HG02973 (cell line): ENCODE measurements at regions not wholly inside any gene's neighbourhood (a gene's known extent, or its start where the extent isn't known, plus 50 kb on each side); places are given as distances from the start of the nearest gene placed in this dataset.
A peak's percentile ranks its signal among the peaks of the same experiment; 100 is the strongest.
"Not testable (repeated sequence)": the region's sequence is repeated elsewhere in the genome, so short reads cannot be mapped to it uniquely, and the experiment has no call there.

Source experiments
- ATAC-seq: cut with Tn5 transposase; IDR thresholded peaks from one replicate; pipeline ENCODE4 v1.9.1; 2021; ENCODE audit warnings: moderate library complexity; ENCODE audit not compliant: unreplicated experiment

DNA sequence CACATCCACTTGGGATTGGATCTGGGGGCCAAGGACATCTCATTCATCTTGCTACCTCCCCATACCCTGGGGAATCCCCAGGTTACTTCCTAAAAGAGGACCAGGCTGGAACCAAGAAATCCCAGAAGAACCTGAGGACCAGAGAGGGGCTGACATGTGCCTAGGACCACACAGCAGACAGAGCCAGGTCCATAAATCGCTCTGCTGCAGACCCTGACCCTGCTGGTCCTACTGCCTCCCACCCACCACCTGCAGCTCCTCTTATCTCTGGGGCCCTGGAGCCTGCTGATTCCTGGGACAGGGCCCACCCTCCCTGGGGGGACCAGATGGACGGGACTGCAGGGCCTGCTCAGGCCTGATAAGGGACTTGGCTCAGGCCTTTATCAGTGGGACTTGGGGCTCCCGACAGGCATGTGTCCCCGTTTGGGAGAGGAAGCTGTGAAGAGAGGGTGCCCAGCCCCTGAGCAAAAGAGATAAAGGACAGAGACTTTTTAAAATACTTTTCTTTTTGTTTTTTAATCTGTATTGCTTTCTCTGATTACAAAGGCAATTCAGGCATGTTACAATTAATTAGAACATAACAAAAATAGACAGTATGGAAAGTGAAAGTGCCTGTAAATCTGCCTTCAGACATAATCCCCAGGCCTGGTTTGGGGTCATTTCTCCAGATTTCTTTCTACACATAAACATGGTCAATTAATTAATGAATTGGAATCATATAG lies 101.3 kb upstream of the LARP1 start:
- ATAC-seq = no peak

DNA sequence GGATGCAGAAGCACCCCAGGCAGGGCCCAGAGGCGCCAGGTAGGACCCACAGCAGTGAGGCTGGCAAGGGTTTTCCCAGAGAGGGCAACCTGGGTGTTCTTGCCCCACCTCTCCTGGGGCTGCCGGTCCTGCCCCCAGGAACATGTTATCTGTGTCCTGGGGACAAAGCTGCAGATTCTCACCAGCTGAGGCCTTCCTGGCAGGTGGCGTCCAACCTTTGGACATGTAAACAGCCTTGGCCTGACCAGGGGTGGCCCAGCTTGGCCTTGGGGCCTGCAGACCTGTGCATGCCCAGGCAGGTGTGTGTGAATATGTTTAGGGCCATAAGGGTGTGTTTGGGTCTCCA lies 101.8 kb upstream of the LARP1 start:
- no peak for ATAC-seq

DNA sequence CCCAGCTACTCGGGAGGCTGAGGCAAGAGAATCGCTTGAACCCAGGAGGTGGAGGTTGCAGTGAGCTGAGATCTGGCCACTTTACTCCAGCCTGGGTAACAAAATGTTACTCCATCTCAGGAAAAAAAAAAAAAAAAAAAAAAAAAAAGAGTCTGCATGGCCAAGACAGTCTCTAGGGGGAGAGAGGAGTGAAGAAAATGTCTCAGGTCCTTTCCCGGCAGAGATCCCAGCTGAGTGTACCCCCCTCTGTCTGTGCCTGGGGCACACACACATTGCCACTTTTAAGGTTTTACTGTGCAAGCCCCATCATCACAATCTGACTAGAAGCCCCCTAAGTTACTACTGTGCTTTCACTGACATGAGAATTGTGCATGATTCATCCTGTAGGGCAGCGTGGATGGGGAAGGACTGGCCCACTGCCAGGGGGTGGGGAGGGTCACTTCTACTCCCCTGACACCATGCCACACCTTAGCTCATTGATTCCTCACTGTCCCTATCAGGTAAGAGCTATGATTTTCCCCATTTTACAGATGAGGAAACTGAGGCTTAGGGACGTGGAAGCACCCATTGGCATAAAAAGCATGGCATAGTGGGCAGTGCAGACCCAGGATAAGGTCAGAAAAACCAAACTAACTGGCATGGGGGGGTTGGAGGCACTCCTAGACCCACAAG lies 102.3 kb upstream of the LARP1 start:
- ATAC-seq = no peak

DNA sequence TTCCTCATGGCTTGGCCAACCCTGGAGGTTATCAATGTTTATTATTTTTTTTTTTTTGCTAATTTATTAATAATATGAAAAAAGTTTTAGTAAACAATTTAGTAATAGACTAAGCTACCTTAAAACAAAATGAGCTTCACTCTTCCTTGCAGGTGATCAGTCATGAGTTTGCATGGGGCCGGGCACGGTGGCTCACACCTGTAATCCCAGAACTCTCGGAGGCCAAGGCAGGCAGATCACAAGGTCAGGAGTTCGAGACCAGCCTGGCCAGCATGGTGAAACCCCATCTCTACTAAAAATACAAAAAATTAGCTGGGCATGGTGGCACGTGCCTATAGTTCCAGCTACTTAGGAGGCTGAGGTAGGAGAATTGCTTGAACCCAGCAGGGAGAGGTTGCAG lies 103.4 kb upstream of the LARP1 start:
- ATAC-seq = not testable (repeated sequence)

DNA sequence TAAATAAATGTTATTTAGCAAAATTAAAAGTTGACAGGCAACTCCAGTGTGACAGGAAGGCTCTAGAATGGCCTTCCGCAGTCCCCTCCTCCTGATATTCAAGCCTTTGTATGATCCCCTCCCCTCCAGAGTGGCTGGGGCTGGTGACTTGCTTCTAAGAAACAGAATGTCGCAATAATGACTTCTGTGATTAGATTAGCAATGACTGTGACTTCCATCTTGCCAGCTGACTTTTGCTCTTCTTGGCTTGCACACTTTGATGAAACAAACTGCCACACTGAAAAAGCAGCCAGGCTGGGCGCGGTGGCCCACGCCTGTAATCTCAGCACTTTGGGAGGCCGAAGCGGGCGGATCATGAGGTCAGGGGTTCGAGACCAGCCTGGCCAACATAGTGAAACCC lies 106.5 kb upstream of the LARP1 start:
- no peak for ATAC-seq

DNA sequence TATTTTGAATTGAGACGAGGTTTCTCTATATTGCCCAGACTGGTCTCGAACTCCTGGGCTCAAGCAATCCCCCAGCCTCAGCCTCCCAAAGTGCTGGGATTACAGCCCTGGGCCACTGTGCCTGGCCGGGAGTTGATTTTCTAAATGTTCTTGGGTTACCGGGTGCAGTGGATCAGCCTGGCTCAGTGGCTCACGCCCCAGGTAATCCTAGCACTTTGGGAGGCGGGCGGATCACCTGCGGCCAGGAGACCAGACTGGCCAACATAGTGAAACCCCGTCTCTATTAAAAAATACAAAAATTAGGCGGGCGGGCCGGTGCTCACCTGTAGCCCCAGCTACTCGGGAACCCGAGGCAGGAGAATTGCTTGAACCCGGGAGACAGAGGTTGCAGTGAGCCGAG lies 106.9 kb upstream of the LARP1 start:
- ATAC-seq = no peak

DNA sequence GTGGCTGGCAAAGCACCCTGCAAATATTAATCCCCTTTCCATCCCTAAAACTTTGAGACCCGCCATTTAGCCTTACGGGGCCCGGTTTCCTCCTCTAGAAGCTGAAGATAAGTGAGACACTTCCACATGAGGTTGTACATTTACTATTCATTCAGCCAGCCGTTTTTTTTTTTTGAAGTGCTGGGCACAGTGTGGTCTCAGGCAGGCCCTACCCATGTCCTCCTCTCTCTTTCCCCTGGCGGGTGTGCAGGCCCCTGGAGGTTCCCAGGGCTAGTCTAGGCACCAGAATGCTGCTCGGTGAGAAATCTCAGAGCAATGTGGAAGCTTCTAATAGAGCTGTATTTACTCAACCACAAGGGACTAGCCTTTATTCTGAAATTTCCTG lies 107.4 kb upstream of the LARP1 start:
- no peak for ATAC-seq

DNA sequence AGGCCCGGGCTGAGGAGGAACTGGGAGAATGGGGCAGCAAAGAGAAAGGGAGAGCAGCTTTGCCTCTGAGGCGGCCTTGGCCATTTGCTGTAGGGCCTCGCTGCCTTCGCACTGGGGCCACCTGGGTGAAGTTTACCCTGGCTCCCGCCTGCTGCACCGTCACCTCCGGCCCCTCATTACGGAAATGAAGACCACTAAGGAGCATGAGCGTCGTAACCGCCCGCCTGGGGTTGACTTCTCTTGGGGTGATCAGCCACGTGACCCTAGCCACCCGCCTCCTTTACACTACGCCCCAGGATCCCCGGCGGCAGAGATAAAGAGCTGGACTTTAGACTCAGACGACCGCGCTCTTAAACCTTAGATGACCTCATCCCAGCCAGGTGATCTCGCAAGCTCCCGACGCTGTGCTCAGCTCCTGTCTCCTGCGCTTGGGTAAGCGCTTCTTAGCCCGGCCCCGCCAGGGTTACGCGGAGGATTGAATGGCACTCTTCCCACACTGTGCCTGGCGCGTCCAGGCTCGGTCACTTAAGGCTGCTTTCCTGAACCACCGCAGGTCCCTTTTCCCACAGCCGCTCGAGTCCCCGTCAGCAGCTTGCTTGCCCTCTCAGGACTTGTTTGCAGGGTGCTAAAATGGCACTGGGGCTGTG lies 107.9 kb upstream of the LARP1 start:
- peak; percentile 86 for ATAC-seq

DNA sequence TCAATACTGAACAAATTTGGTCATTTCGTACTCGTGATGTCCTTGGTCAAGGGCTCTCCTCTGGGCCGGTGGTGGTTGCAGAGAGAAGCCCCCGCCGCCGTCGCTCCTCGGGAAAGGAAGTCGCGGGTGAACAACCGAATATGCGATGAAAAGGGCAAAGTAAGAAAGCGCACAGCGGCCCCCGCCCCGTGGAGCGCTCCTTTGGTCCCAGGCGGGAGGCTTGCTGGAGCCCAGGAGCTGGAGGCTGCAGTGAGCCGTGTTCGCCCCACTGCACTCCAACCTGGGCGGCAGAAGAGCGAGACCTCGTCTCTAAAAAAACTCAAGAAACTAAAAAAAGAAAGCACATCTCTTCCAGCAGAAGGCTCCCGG lies 108.4 kb upstream of the LARP1 start:
- no peak for ATAC-seq

DNA sequence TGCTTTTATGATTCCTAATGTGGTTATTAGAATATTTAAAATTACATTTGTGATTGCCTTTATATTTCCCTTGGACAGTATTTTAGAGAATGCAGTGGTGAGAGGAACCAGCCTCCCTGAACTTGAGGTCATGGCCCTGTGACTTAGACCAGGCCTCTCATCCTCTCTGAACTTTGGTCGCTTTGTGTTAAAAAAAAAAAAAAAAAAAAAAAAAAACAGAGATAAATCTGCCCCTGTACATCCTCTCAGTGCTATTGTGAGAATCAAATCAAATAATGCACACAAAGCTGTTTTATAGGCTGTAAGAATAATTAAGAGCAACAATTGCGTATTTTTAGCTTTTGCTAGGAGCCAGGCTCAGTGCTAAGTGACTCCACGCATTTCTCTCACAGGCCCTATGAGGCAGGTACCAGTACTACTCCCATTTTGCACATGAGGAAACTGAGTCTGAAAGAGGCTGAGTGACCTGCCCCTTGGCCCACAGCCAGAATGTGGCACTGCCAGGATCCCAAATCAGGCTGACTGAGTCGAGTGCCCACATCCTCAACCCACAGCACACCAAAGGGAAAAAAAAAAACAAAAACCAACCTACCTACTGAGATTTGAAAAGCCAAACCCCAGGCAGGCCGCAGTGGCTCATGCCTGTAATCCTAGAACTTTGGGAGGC lies 110.3 kb upstream of the LARP1 start:
- no peak for ATAC-seq

DNA sequence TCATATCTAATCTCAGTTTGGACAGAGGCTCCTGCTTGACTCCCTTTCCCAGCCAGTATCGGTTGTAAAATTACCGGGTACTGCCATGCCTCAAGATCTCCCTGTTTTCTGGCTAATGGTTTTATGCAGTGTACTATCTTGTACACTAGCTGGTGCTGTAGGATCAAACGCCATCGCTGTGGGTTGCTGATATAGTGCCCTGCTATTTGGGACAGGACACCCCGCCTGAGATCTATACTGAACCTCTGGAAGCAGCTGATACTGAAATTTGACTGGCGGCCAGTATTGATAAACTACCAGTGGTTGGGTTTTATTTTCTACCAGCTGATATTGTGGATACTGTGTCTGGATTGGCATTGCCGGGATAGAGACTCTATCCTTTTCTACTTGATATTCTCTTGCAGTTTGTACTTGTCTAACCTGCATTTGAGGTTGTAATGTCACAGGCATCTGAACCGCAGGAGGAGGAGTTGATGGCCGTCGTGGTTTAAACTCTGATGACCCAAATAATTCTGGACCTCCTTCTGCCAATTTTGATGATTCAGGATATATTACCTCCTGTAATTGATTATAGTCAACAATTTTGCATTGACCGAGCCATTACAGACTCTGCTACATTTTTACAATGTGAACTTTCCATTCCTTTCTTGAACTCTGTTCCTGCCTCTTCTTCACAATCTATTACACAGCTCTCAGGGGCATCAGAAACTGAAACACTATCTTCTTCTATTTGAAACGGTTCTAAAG lies 112.5 kb upstream of the LARP1 start:
- no peak for ATAC-seq

DNA sequence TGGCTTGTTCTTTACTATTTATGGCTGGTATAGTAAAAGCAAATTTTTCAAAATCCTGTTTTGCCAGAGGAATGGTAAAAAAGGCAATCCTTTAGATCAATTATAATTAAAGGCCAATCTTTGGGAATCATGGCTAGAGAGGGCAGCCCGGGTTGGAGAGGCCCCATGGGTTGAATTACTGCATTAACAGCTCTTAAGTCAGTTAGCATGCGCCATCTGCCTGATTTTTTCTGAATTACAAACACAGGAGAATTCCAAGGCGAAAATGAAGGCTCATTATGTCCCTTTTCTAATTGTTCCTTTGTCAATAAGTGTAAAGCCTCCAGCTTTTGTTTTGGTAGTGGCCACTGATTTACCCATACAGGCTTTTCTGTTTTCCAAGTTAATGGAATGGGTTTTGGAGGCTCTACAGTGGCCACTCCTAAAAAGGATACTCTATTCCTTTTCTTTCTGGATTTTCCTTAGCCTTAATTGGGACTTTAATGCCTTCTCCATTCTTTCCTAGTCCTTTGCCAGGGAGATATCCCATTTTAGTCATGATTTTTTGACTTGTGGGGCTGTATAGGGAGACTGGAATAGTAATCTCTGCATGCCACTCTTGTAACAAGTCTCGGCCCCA lies 114.9 kb upstream of the LARP1 start:
- ATAC-seq = not testable (repeated sequence)

DNA sequence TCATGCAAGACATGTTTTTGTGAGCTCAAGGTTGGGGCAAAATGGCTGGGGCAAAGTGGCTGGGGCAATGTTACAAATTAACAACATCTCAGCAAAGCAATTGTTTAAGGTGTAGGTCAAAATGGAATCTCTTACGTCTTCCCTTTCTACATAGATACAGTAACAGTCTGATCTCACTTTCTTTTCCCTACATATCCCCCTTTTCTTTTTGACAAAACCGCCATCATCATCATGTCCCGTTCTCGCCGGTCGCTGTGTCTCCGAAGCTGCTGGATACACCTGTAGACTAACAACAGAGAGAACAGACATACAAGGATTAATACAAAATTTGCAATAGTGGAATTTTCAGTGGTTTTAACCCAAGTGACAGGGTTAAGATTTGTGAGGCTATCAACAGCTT lies 118.4 kb upstream of the LARP1 start:
- not testable (repeated sequence) for ATAC-seq

DNA sequence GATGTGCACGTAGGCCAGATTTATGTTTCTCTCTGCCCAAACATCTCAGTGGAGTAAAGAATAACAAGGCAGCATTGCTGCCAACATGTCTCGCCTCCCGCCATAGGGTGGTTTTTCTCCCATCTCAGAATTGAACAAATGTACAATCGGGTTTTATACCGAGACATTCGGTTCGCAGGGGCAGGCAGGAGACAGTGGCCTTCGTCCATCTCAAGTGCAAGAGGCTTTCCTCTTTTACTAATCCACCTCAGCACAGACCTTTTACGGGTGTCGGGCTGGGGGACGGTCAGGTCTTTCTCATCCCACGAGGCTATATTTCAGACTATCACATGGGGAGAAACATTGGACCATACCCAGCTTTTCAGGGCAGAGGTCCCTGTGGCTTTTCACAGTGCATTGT lies 118.9 kb upstream of the LARP1 start:
- ATAC-seq = not testable (repeated sequence)

DNA sequence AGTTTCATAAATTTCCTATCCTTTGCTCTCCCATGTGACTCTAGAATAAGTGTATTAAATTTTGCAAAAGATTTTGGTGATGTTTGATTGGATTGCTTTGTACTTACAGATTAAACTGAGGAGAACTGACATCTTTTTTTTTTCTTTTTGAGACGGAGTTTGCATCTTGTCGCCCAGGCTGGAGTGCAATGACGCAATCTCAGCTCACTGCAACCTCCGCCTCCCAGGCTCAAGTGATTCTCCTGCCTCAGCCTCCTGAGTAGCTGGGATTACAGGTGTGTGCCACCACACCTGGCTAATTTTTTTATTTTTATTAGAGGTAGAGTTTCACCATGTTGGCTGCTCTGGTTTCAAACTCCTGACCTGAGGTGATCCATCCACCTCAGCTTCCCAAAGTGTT lies 121.4 kb upstream of the LARP1 start:
- not testable (repeated sequence) for ATAC-seq

DNA sequence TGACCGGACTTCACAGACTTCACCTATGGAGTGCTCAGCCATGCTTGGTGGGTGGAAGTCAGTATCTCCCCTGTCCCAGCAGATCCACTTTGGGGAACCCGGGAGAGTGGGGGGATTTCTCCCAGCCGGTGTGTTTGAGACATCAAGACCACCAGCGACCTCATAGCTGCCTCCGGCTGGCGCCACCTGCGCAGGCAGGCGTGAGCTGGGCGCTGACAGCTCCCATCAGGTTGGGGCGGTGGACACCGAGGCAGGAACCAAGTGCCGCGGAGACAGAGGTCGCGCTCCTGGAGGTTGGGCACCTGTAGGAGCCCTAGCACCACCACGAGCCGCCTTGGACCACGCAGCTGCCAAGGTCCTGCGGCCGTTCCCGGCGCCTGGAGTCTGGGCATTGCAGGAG lies 124.0 kb upstream of the LARP1 start:
- no peak for ATAC-seq

DNA sequence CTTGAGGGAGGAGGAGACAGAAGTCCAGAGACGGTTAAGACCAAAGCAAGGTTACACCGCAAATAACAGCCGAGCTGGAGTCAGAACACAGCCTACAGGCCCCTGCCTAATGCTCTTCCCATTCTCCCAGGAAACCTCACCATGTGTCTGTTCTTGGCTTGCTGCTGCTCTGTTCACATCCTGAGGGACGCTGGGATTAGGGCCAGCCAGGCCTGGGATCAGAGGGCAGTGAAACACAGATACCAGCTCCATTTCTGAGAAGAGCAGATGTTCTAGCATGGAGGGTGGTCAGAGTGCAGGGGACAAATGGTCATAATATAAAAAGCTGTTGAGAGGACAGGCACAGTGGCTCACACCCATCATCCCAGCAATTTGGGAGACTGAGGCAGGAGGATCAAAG lies 124.8 kb upstream of the LARP1 start:
- no peak for ATAC-seq

DNA sequence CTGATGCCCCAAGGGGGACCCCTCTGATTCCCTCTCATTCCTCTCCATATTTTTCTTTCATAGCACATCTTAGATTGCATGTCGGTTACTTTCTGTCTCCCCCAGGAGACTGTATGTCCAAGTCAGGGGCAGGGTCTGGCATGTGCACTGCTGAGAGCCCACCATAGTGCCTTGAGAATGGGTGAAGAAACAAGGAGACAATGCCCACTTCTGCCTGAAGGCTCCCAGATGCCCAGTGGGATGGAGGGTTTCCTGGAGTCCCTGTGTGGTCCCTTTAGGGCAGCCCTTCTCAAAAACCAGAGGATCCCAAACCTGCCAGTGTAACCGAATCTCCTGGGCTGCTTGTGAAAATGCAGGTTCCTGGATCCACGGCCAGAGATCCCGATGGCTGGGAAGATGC lies 126.5 kb upstream of the LARP1 start:
- ATAC-seq = no peak

DNA sequence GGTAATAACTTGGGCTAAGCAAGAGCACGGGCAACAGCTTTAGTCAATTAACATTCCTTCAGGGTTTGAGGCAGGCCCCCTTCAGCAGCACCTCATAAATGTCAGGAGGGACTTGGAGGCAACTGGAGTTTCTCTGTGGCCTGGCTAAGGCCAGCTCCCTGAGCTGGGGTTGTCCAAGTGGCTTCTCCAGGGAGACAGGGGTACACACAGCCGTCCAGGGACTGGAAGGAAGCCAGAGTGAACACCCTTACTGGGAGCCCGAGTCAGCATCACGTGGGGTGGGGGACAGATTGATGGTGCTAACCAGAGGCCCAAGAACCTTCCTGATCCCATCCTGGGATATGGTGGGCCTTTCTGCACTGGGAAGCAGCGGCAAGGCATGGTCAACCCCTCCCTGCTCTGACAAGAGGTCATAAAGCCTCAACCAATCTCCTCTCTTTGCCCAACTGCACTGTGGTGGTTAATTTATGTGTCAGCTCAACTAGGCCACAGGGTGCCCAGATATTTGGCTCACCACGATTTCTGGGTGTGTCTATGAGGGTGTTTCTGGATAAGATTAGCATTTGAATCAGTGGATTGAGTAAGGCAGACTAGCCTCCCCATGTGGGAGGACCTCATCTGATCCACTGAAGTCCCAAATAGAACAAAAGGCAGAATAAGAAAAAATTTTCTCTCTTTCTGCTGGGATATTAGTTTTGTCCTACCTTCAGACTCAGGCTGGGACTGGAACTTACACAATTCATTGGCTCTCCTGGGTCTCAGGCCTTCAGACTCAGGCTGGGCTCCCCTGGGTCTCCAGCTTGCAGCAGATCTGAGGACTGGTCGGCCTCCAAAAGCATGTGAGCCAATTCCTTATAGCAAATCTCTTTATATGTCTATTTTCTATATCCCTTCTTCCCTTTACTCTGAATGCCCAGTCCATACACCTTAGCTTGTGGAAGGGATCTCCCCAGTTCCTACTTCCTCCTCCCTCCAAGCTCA lies 127.2 kb upstream of the LARP1 start:
- no peak for ATAC-seq
